ENCODE measurements at regions not wholly inside any gene's neighbourhood (a gene's known extent, or its start where the extent isn't known, plus 50 kb on each side); places are given as distances from the start of the nearest gene placed in this dataset.

DNA sequence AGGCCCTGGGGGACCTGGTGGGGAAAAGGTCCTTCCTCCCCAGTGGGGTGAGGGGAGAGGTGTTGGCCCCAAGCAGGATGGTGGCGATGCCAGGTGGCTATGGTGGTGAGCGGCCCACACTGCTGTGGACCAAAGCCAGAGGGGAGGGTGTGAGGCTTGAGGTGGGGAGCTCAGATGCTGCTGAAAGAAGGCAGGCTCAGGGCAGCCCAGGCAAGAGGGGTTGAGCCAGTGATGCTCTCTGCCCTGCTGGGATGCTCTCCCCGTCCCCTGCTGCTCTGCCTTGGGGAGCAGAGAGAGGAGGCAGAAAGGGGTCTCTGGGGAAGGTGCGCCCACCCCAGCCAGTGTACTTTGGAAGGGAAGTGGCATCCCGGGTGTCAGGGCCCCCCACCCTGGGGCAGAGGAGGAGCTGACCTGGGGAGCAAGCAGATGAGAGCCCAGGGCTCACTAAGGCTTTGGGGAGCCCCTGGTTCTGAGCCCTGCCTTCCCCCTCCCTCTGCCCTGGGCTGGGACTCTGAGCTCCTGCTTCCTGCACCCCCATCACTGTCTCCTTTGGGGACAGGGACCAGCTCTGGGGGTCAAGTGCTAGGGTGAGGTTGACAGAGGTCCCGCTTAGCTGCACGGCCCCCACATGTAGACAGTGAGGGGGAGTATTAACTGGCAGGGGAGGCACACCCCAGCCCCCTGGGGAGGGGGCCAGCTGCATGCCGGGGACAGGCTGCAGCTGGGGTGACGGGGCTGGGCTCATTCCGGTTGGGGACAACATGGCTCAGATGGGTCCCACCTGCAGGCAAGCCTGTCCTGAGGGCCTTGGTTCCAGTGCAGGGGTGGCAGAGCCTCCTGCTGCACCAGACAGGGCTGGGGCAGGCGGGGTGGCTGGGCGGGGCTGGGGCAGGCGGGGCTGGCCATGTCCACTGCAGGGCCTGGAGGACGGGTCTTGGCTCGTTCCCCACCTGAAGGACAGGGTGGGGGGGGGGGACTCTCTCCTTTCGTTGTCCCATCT, 124.4 kb downstream of the KIF26A start:
- Mint-ChIP-seq H3K36me3 (no peaks in the 10 kb centered on the region), H3K4me1 (peaks cover 0 to under 1% (median 0%) of the 10 kb centered on the region in 3 donors), H3K4me3 (no peak overlapping the region), H3K9me3 (peaks cover 0 to 20% (median 11%) of the 10 kb centered on the region in 3 donors), H3K27me3 (peaks cover 9 to 14% of the 10 kb centered on the region in 2 donors), H3K27ac (no peak overlapping the region)
- no peak overlapping the region for H3K4me3 ChIP-seq (ENCODE audit: control insufficient read depth in 1 of 2, extremely low read depth in 1 of 2, low read length in 1 of 2)
- H3K36me3 ChIP-seq (ENCODE audit: control insufficient read depth in 2 of 2, extremely low read depth in 1 of 2, insufficient read depth in 1 of 2, low read length in 1 of 2), result no peaks in the 10 kb centered on the region
- POLR2A ChIA-PET, result no interaction called here
- DNase-seq (peak in 2 of 35 experiments; percentile 0 to 3), ATAC-seq (replicated peaks in 1 of 4) (no peak)
- H3K27me3 ChIP-seq (replicated peaks in 1 of 2; ENCODE audit: control insufficient read depth in 2 of 2, extremely low read depth in 1 of 2, insufficient read depth in 2 of 2, low read length in 1 of 2), result peaks cover 0 to 20% of the 10 kb centered on the region in 2 experiments
- CTCF ChIA-PET, result no interaction called here
- no peak overlapping the region for H3K27ac ChIP-seq (ENCODE audit: low read length)
- H3K4me1 ChIP-seq (ENCODE audit: control insufficient read depth in 1 of 2, extremely low read depth in 1 of 2, insufficient read depth in 2 of 2, low read length in 2 of 2), result peaks cover 0 to under 1% of the 10 kb centered on the region in 2 experiments
- H3K9me3 ChIP-seq, result no peaks in the 10 kb centered on the region
- WGBS (ENCODE audit: insufficient coverage), result 83% methylated on average over 16 of the region's 16 CpGs

DNA sequence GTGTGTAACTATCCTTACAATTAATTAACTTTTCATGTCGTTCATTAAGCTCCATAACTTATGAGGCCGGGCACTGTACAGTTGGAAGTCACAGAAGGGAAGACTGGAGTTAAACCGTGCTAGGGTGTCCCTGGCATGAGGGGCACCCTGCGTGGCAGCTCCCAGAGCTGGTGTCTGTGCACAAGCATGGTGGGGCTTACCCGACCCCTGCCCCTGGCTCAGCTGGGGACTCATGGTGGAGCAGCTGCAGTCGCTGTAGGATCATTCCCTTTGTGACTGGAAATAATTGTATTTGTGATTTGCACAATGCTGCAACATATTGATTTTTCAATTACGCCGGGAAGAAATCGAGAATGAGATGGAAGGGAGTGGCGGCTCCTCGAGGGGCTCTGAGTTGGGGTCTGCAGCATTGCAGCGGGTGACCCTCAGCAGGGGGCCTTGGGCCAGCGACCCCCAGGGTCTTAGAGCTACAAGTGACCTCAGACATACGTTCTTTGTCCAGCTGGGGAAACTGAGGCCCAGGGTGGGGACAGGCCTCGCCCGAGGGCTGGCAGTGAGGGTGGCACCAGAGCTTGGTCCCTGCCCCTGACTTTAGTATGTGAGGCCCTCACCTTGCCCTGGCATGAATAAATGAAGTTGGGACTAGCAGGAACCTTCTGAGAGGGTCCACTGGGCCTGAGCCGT, 125.4 kb downstream of the KIF26A start:
- H3K9me3 ChIP-seq, result no peaks in the 10 kb centered on the region
- POLR2A ChIA-PET, result no interaction called here
- Mint-ChIP-seq H3K4me1 (peaks cover 3 to 5% (median 3%) of the 10 kb centered on the region in 3 donors), H3K9me3 (peaks cover 0 to 20% (median 11%) of the 10 kb centered on the region in 3 donors), H3K4me3 (no peak overlapping the region), H3K27me3 (peaks cover 3 to 9% of the 10 kb centered on the region in 2 donors), H3K36me3 (no peaks in the 10 kb centered on the region), H3K27ac (no peak overlapping the region)
- WGBS (ENCODE audit: insufficient coverage), result 77% methylated on average over 14 of the region's 17 CpGs
- H3K4me3 ChIP-seq (ENCODE audit: control insufficient read depth in 1 of 2, extremely low read depth in 1 of 2, low read length in 1 of 2), result no peak overlapping the region
- no peaks in the 10 kb centered on the region for H3K36me3 ChIP-seq (ENCODE audit: control insufficient read depth in 2 of 2, extremely low read depth in 1 of 2, insufficient read depth in 1 of 2, low read length in 1 of 2)
- CTCF ChIA-PET, result no interaction called here
- no peak overlapping the region for H3K27ac ChIP-seq (ENCODE audit: low read length)
- peaks cover 0 to 3% of the 10 kb centered on the region in 2 experiments for H3K4me1 ChIP-seq (ENCODE audit: control insufficient read depth in 1 of 2, extremely low read depth in 1 of 2, insufficient read depth in 2 of 2, low read length in 2 of 2)
- H3K27me3 ChIP-seq (replicated peaks in 1 of 2; ENCODE audit: control insufficient read depth in 2 of 2, extremely low read depth in 1 of 2, insufficient read depth in 2 of 2, low read length in 1 of 2), result peaks cover 0 to 20% of the 10 kb centered on the region in 2 experiments
- ATAC-seq (replicated peaks in 1 of 4) (no peak), DNase-seq (peak in 1 of 35 experiments; percentile 1)

DNA sequence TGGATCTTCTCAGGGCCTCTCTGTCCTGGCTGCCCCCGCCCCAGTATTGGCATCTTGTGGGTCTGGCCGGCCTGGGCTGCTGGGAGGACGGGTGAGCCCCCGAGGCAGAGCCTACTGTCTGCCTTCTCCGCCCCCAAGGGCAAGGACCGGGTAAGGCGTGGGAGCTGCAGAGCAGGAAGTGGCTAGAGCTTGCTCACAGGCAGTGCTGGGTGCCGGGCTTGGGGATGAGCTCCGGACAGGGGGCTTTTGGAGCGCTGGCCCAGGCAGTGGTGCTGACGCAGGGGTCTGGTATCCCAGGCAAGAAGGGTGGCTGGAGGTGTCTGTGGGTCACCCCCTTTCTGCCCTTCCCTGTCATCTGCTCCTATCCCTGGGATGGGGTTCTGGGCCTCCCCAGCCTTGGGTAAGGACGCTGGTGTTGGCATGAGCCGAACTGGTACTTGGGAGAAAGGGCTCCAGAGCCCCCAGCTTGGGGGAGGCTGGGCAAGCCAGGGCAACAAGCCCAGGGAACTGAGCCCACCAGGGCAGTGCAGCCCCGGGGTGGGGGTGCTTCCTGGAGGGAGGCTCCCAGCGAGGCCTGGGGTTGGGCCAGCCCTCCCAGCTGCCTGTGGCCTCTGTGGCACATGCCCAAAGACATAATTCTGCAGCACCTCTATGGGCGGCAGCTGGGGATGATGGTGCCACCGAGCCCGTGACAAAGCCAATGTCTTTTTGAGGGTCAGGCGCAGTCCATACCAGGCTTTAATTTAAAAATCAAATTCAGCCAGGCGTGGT, 126.3 kb downstream of the KIF26A start:
- no peak overlapping the region for H3K4me3 ChIP-seq (ENCODE audit: control insufficient read depth in 1 of 2, extremely low read depth in 1 of 2, low read length in 1 of 2)
- H3K36me3 Mint-ChIP-seq, result no peaks in the 10 kb centered on the region
- H3K4me1 ChIP-seq (ENCODE audit: control insufficient read depth in 1 of 2, extremely low read depth in 1 of 2, insufficient read depth in 2 of 2, low read length in 2 of 2), result peaks cover 0 to 3% of the 10 kb centered on the region in 2 experiments
- peaks cover 0 to 20% (median 9%) of the 10 kb centered on the region in 3 donors for H3K9me3 Mint-ChIP-seq
- no peaks in the 10 kb centered on the region for H3K9me3 ChIP-seq
- H3K27me3 ChIP-seq (replicated peaks in 1 of 2; ENCODE audit: control insufficient read depth in 2 of 2, extremely low read depth in 1 of 2, insufficient read depth in 2 of 2, low read length in 1 of 2), result peaks cover 0 to 20% of the 10 kb centered on the region in 2 experiments
- no peak overlapping the region for H3K27ac Mint-ChIP-seq
- POLR2A ChIA-PET, result no interaction called here
- ATAC-seq (replicated peaks in 1 of 4), result no peak
- no peak overlapping the region for H3K4me3 Mint-ChIP-seq
- peaks cover 3 to 5% (median 3%) of the 10 kb centered on the region in 3 donors for H3K4me1 Mint-ChIP-seq
- no peak overlapping the region for H3K27ac ChIP-seq (ENCODE audit: low read length)
- DNase-seq, result peak in 2 of 35 experiments; percentile 0 to 20
- 80% methylated on average over 19 of the region's 20 CpGs for WGBS (ENCODE audit: insufficient coverage)
- CTCF ChIA-PET, result no interaction called here
- no peaks in the 10 kb centered on the region for H3K36me3 ChIP-seq (ENCODE audit: control insufficient read depth in 2 of 2, extremely low read depth in 1 of 2, insufficient read depth in 1 of 2, low read length in 1 of 2)
- H3K27me3 Mint-ChIP-seq, result peaks cover 0 to 9% of the 10 kb centered on the region in 2 donors

DNA sequence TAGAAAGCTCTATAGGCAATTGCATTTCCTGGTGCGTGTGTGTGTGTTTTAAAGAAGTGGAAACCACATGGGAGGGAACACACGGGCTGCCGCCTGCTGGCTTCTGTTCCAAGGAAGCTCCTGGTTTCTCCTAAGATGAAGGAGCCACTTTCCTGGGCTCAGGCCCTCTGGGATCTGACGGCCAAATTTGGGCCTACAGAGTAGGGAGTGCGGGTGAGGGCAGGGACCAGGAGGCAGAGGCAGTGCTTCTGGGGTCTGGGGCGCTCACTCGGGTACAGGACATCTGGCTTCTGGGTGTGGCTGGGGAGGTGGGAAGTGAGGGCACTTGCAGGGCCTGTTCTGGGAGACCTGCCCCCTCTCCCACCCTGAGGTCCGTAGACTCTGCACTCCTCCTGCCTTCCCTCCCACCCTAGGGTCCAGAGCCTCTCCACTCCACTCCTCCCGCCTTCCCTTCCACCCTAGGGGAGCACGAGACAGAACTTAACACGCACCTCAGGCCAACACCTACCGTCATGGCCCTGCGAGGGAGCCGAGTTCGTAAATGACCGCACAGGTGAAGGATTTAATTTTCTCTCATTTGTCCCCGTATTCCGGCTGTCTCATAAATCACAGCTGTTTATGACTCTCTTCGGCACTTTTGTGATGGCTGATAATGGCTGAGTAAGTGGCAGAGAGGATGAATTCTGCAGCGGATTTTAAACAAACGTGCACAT, 127.7 kb downstream of the KIF26A start:
- WGBS (ENCODE audit: insufficient coverage), result 78% methylated on average over 13 of the region's 21 CpGs
- Mint-ChIP-seq H3K36me3 (no peaks in the 10 kb centered on the region), H3K27ac (no peak overlapping the region), H3K4me1 (peaks cover 3 to 5% (median 3%) of the 10 kb centered on the region in 3 donors), H3K4me3 (no peak overlapping the region), H3K9me3 (peaks cover 0 to 9% (median 3%) of the 10 kb centered on the region in 3 donors), H3K27me3 (peaks cover 0 to 9% of the 10 kb centered on the region in 2 donors)
- peaks cover 0 to 3% of the 10 kb centered on the region in 2 experiments for H3K4me1 ChIP-seq (ENCODE audit: control insufficient read depth in 1 of 2, extremely low read depth in 1 of 2, insufficient read depth in 2 of 2, low read length in 2 of 2)
- CTCF ChIA-PET, result interaction anchor here in 1 of 2 donors (0.7 kb wide), 1 partner anchor 956 kb away, joined by 3 read pairs; no protein-coding TSS in a partner anchor
- ATAC-seq (replicated peaks in 1 of 4) (no peak), DNase-seq (peak in 1 of 35 experiments; percentile 1)
- H3K27ac ChIP-seq (ENCODE audit: low read length), result no peak overlapping the region
- H3K36me3 ChIP-seq (ENCODE audit: control insufficient read depth in 2 of 2, extremely low read depth in 1 of 2, insufficient read depth in 1 of 2, low read length in 1 of 2), result no peaks in the 10 kb centered on the region
- H3K4me3 ChIP-seq (ENCODE audit: control insufficient read depth in 1 of 2, extremely low read depth in 1 of 2, low read length in 1 of 2), result no peak overlapping the region
- H3K9me3 ChIP-seq, result no peaks in the 10 kb centered on the region
- peaks cover 0 to 20% of the 10 kb centered on the region in 2 experiments for H3K27me3 ChIP-seq (replicated peaks in 1 of 2; ENCODE audit: control insufficient read depth in 2 of 2, extremely low read depth in 1 of 2, insufficient read depth in 2 of 2, low read length in 1 of 2)
- POLR2A ChIA-PET, result no interaction called here

DNA sequence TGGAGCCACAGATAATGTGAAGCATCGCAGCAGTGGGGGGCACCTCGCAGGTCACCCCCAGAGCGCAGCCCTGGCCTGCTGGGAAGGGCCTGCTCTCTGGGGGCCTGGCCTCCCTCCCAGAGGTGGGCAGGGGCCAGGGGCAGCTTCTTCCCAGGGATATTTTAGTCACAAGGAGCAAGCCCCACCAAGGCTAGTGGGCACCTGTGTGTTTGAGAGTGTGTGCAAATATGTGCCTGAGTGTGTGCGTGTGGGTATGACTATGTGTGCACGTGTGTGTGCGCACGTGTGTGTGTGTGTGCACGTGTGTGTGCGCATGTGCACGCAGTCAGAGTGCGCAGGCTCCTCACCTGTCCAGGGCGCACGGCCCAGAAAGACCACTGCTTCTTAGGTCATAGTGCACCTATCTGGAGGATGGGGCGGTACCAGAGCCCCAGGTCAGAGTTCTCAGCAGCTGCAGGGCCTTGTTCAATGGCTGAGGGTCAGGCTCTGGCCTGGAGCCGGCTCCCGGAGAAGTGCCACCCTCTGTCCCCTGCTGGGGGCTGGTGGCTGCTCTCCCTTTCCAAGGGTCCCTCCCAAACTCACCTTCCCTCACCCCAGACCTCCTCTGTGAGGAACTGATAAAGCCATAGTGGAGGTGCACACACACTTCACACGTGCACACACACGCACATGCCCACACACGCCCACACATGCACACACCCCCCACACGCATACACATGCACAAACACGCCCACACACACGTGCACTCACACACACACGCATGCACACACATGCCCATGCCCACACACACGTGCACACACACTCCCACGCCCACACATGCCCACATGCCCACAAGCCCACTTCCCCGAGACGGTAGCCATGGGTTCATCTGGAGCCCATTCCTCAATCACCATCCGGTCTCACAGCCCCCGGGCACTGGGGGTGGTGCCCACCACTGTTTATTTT, 128.5 kb downstream of the KIF26A start:
- peaks cover 0 to 2% (median 0%) of the 10 kb centered on the region in 3 donors for H3K9me3 Mint-ChIP-seq
- no peak overlapping the region for H3K4me3 Mint-ChIP-seq
- H3K27ac Mint-ChIP-seq, result no peak overlapping the region
- H3K36me3 Mint-ChIP-seq, result no peaks in the 10 kb centered on the region
- WGBS (ENCODE audit: insufficient coverage), result 80% methylated on average over 24 of the region's 29 CpGs
- peaks cover 0 to 9% of the 10 kb centered on the region in 2 donors for H3K27me3 Mint-ChIP-seq
- Histone ChIP-seq H3K4me1 (ENCODE audit: control insufficient read depth in 1 of 2, extremely low read depth in 1 of 2, insufficient read depth in 2 of 2, low read length in 2 of 2) (peaks cover 0 to 3% of the 10 kb centered on the region in 2 experiments), H3K4me3 (ENCODE audit: control insufficient read depth in 1 of 2, extremely low read depth in 1 of 2, low read length in 1 of 2) (no peak overlapping the region), H3K9me3 (no peaks in the 10 kb centered on the region), H3K36me3 (ENCODE audit: control insufficient read depth in 2 of 2, extremely low read depth in 1 of 2, insufficient read depth in 1 of 2, low read length in 1 of 2) (no peaks in the 10 kb centered on the region), H3K27ac (ENCODE audit: low read length) (no peak overlapping the region), H3K27me3 (replicated peaks in 1 of 2; ENCODE audit: control insufficient read depth in 2 of 2, extremely low read depth in 1 of 2, insufficient read depth in 2 of 2, low read length in 1 of 2) (peaks cover 0 to 20% of the 10 kb centered on the region in 2 experiments)
- ChIA-PET POLR2A (no interaction called here), CTCF (interaction anchor here in 1 of 2 donors (0.6 kb wide), 1 partner anchor 182 kb away, joined by 3 read pairs; no protein-coding TSS in a partner anchor)
- ATAC-seq (replicated peaks in 1 of 4), result no peak
- peak in 1 of 35 experiments; percentile 0 for DNase-seq
- H3K4me1 Mint-ChIP-seq, result peaks cover 3 to 5% (median 3%) of the 10 kb centered on the region in 3 donors
